H9 (cell line): ENCODE measurements at regions not wholly inside any gene's neighbourhood (a gene's known extent, or its start where the extent isn't known, plus 50 kb on each side); places are given as distances from the start of the nearest gene placed in this dataset.
A peak's percentile ranks its signal among the peaks of the same experiment; 100 is the strongest.

ENCODE experiments used
- DNase-seq: peaks from one replicate; pipeline ENCODE4 v3.0.0-alpha.2; 2017
- H2AFZ ChIP-seq: one replicate; pipeline ENCODE4 v1.6.1; 2013; ENCODE audit warnings: mild to moderate bottlenecking, low read length, control low read depth, moderate library complexity
- H2AK5ac ChIP-seq: 2 replicates; pipeline ENCODE4 v1.6.1; 2013; ENCODE audit warnings: low read length, control low read depth, mixed read lengths; ENCODE audit not compliant: insufficient read length
- H2BK120ac ChIP-seq: one replicate; pipeline ENCODE4 v1.6.1; 2013; ENCODE audit warnings: low read depth, mild to moderate bottlenecking, low read length, control low read depth, inconsistent platforms; ENCODE audit not compliant: poor library complexity, severe bottlenecking
- H2BK12ac ChIP-seq: 2 replicates; pipeline ENCODE4 v1.6.1; 2013; ENCODE audit warnings: low read length, control low read depth, mixed read lengths, low read depth; ENCODE audit not compliant: insufficient read length
- H2BK15ac ChIP-seq: 2 replicates; pipeline ENCODE4 v1.6.1; 2013; ENCODE audit warnings: low read depth, low read length, control low read depth
- H2BK20ac ChIP-seq: one replicate; pipeline ENCODE4 v1.6.1; 2013; ENCODE audit warnings: low read depth, mild to moderate bottlenecking, low read length, control low read depth, inconsistent platforms; ENCODE audit not compliant: poor library complexity, severe bottlenecking
- H2BK5ac ChIP-seq: 2 replicates; pipeline ENCODE4 v1.6.1; 2013; ENCODE audit warnings: low read length, control low read depth, mixed read lengths; ENCODE audit not compliant: insufficient read length
- H3K14ac ChIP-seq: 2 replicates; pipeline ENCODE4 v1.6.1; 2013; ENCODE audit warnings: low read length, control low read depth; ENCODE audit not compliant: insufficient read depth
- H3K18ac ChIP-seq: 2 replicates; pipeline ENCODE4 v1.6.1; 2013; ENCODE audit warnings: low read depth, mild to moderate bottlenecking, mixed read lengths, low read length, control low read depth; ENCODE audit not compliant: insufficient read length
- H3K23ac ChIP-seq: 2 replicates; pipeline ENCODE4 v1.6.1; 2013; ENCODE audit warnings: low read length, control low read depth, mixed read lengths, low read depth; ENCODE audit not compliant: insufficient read length
- H3K23me2 ChIP-seq: 2 replicates; pipeline ENCODE4 v1.6.1; 2013; ENCODE audit warnings: low read depth, mild to moderate bottlenecking, mixed read lengths, low read length, control low read depth; ENCODE audit not compliant: insufficient read length, poor library complexity, severe bottlenecking
- H3K27ac ChIP-seq: 2 replicates; pipeline ENCODE4 v1.5.1; 2013; ENCODE audit warnings: low read length, control low read depth, mixed read lengths, low read depth; ENCODE audit not compliant: insufficient read length
- H3K27me3 ChIP-seq: 2 replicates; pipeline ENCODE4 v1.6.1; 2013; ENCODE audit warnings: low read length, control low read depth, inconsistent platforms; ENCODE audit not compliant: insufficient read depth
- H3K4ac ChIP-seq: 2 replicates; pipeline ENCODE4 v1.6.1; 2013; ENCODE audit warnings: low read depth, mild to moderate bottlenecking, control low read depth, inconsistent platforms, low read length, moderate library complexity
- H3K4me1 ChIP-seq: 2 replicates; pipeline ENCODE4 v1.6.1; 2013; ENCODE audit warnings: low read length, control low read depth, inconsistent platforms; ENCODE audit not compliant: insufficient read depth
- H3K4me2 ChIP-seq: 2 replicates; pipeline ENCODE4 v1.6.1; 2013; ENCODE audit warnings: low read length, control low read depth, mixed read lengths; ENCODE audit not compliant: insufficient read length, insufficient read depth
- H3K56ac ChIP-seq: 2 replicates; pipeline ENCODE4 v1.6.1; 2013; ENCODE audit warnings: low read depth, mild to moderate bottlenecking, mixed read lengths, low read length, control low read depth; ENCODE audit not compliant: insufficient read length
- H3K79me1 ChIP-seq: 2 replicates; pipeline ENCODE4 v1.6.1; 2013; ENCODE audit warnings: low read depth, mild to moderate bottlenecking, moderate library complexity, low read length, control low read depth, inconsistent platforms; ENCODE audit not compliant: insufficient read depth, poor library complexity, severe bottlenecking
- H3K79me2 ChIP-seq: 2 replicates; pipeline ENCODE4 v1.6.1; 2013; ENCODE audit warnings: low read length, control low read depth, inconsistent platforms; ENCODE audit not compliant: insufficient read depth
- H3K9ac ChIP-seq: 2 replicates; pipeline ENCODE4 v1.6.1; 2013; ENCODE audit warnings: low read length, control low read depth, mixed read lengths; ENCODE audit not compliant: insufficient read length; ENCODE audit errors: extremely low read depth
- H3K9me3 ChIP-seq: one replicate; pipeline ENCODE4 v1.6.1; 2013; ENCODE audit warnings: low read depth, low read length, inconsistent platforms; ENCODE audit not compliant: control insufficient read depth
- H3T11ph ChIP-seq: one replicate; pipeline ENCODE4 v1.6.1; 2013; ENCODE audit warnings: mild to moderate bottlenecking, low read length, control low read depth, inconsistent platforms
- H4K20me1 ChIP-seq: one replicate; pipeline ENCODE4 v1.6.1; 2013; ENCODE audit not compliant: control insufficient read depth, insufficient read length, insufficient read depth
- H4K5ac ChIP-seq: 2 replicates; pipeline ENCODE4 v1.6.1; 2013; ENCODE audit warnings: low read depth, mild to moderate bottlenecking, mixed read lengths, low read length, control low read depth; ENCODE audit not compliant: insufficient read length
- H4K8ac ChIP-seq: replicated peaks from 2 replicates; pipeline ENCODE4 v1.6.1; 2013; ENCODE audit warnings: low read length, control low read depth, mixed read lengths, low read depth; ENCODE audit not compliant: insufficient read length
- H4K91ac ChIP-seq: 2 replicates; pipeline ENCODE4 v1.6.1; 2013; ENCODE audit warnings: low read depth, mild to moderate bottlenecking, moderate library complexity, mixed read lengths, low read length, control low read depth; ENCODE audit not compliant: insufficient read length
- H3K27ac Mint-ChIP-seq, 3 experiments: 2 replicates in 2 of 3; 3 replicates in 1 of 3; pipeline ENCODE4 v1.8.0; 2020 to 2021; ENCODE audit warnings: mixed read lengths in 3 of 3, mild to moderate bottlenecking in 1 of 3, moderate library complexity in 1 of 3
- H3K27me3 Mint-ChIP-seq: 2 replicates; pipeline ENCODE4 v1.8.0; 2021; ENCODE audit warnings: low read depth, mild to moderate bottlenecking, moderate library complexity, mixed read lengths
- H3K36me3 Mint-ChIP-seq, 3 experiments: 2 replicates in 2 of 3; 3 replicates in 1 of 3; pipeline ENCODE4 v1.8.0; 2020 to 2021; ENCODE audit warnings: low read depth in 3 of 3, mixed read lengths in 3 of 3; ENCODE audit not compliant: insufficient read depth in 1 of 3
- H3K4me1 Mint-ChIP-seq, 2 experiments: 2 replicates each; pipeline ENCODE4 v1.8.0; 2020; ENCODE audit warnings: mixed read lengths in 2 of 2
- H3K4me3 Mint-ChIP-seq, 2 experiments: 2 replicates in 1 of 2; 3 replicates in 1 of 2; pipeline ENCODE4 v1.8.0; 2020 to 2021; ENCODE audit warnings: mild to moderate bottlenecking in 2 of 2, mixed read lengths in 2 of 2, moderate library complexity in 1 of 2
- H3K9me3 Mint-ChIP-seq, 2 experiments: 2 replicates in 1 of 2; 3 replicates in 1 of 2; pipeline ENCODE4 v1.8.0; 2020; ENCODE audit warnings: mild to moderate bottlenecking in 2 of 2, mixed read lengths in 2 of 2, moderate library complexity in 1 of 2
- CTCF ChIP-seq: fragments of 200-600 bp; sonication (generic); conservative IDR thresholded peaks from 3 replicates; pipeline ENCODE4 v1.8.0; 2021; ENCODE audit warnings: antibody characterized with exemption, mild to moderate bottlenecking
- WGBS: extraction: QIAGEN DNeasy Blood & Tissue Kit; methylation state at CpG from one replicate; pipeline ENCODE4 v1.1.7; 2013; ENCODE audit warnings: missing lambda C conversion rate, low lambda C conversion rate, mixed read lengths; ENCODE audit not compliant: insufficient read length; ENCODE audit errors: extremely low coverage; 5-methylcytosine and 5-hydroxymethylcytosine counted together

- Mint-ChIP-seq H3K4me3 (no peak overlapping the region), H3K9me3 (peaks cover 17% of the 10 kb centered on the region in 2 experiments), H3K27ac (0 out of 7 replicates have a peak overlapping the region, but pooled peaks of 1 of the 3 experiments have one; percentile 2), H3K36me3 (peaks cover 9 to 14% (median 9%) of the 10 kb centered on the region in 3 experiments; a peak in 6 of 7 replicates), H3K27me3 (peaks cover 35% of the 10 kb centered on the region), H3K4me1 (peaks cover 45 to 50% of the 10 kb centered on the region in 2 experiments)
- Histone ChIP-seq H2BK20ac (no peak overlapping the region), H3K9me3 (no peaks in the 10 kb centered on the region), H2AFZ (no peak overlapping the region), H3K27me3 (no peaks in the 10 kb centered on the region), H3K4ac (no peak overlapping the region), H3K79me2 (no peaks in the 10 kb centered on the region), H3K23ac (no peak overlapping the region), H3K9ac (no peak overlapping the region), H3T11ph (no peak overlapping the region), H3K79me1 (no peaks in the 10 kb centered on the region), H2BK15ac (no peak overlapping the region), H3K27ac (no peak overlapping the region), H3K14ac (no peak overlapping the region), H3K4me1 (peaks cover 13% of the 10 kb centered on the region), H4K5ac (no peak overlapping the region), H3K56ac (no peak overlapping the region), H4K20me1 (no peaks in the 10 kb centered on the region), H4K91ac (no peak overlapping the region), H3K23me2 (no peaks in the 10 kb centered on the region), H3K18ac (no peak overlapping the region), H2BK5ac (no peak overlapping the region), H2AK5ac (no peak overlapping the region), H3K4me2 (no peak overlapping the region), H2BK12ac (no peak overlapping the region), H2BK120ac (no peak overlapping the region), H4K8ac (no peak overlapping the region)
- WGBS = no CpG with 5 or more reads among the region's 3 CpGs
- TF ChIP-seq CTCF = no peak
- no peak for DNase-seq
Observed at GRCh38 chr4:25486171-25486570, 109.1 kb downstream of the ANAPC4 start.
